ENCODE measurements at regions not wholly inside any gene's neighbourhood (a gene's known extent, or its start where the extent isn't known, plus 50 kb on each side); places are given as distances from the start of the nearest gene placed in this dataset.

GRCh38 chr2:9756692-9757250 is 86.5 kb upstream of the TAF1B start:
- WGBS, result 83% methylated on average over 11 of the region's 11 CpGs
- Histone ChIP-seq H3K9me3 (no peaks in the 10 kb centered on the region), H3K36me3 (no peaks in the 10 kb centered on the region), H3K4me3 (no peak overlapping the region), H3K27ac (replicated peaks in 1 of 4) (no peak overlapping the region), H3K27me3 (peaks cover 0 to 29% (median 0%) of the 10 kb centered on the region in 4 donors), H3K4me1 (peaks cover 28 to 57% (median 40%) of the 10 kb centered on the region in 4 donors)
- intact Hi-C loops (cut with DNase I), result no loop called here
- TF ChIP-seq EP300 (IDR thresholded peaks at IDR 0.05) (no peak), POLR2AphosphoS5 (IDR thresholded peaks at IDR 0.05) (no peak), POLR2A (IDR thresholded peaks at IDR 0.05; ENCODE audit: low read depth) (no peak)
- TF ChIP-seq, protein P1, sequence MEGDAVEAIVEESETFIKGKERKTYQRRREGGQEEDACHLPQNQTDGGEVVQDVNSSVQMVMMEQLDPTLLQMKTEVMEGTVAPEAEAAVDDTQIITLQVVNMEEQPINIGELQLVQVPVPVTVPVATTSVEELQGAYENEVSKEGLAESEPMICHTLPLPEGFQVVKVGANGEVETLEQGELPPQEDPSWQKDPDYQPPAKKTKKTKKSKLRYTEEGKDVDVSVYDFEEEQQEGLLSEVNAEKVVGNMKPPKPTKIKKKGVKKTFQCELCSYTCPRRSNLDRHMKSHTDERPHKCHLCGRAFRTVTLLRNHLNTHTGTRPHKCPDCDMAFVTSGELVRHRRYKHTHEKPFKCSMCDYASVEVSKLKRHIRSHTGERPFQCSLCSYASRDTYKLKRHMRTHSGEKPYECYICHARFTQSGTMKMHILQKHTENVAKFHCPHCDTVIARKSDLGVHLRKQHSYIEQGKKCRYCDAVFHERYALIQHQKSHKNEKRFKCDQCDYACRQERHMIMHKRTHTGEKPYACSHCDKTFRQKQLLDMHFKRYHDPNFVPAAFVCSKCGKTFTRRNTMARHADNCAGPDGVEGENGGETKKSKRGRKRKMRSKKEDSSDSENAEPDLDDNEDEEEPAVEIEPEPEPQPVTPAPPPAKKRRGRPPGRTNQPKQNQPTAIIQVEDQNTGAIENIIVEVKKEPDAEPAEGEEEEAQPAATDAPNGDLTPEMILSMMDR (IDR thresholded peaks at IDR 0.05), result no peak
- DNase-seq (ENCODE audit: extremely low spot score), result no peak

- Histone ChIP-seq H3K4me3 (peak overlapping the region; percentile 36 to 46 (median 40)), H3K27ac (replicated peaks in 1 of 4) (peak overlapping the region in 1 of 4 donors; percentile 1), H3K36me3 (no peaks in the 10 kb centered on the region), H3K9me3 (no peaks in the 10 kb centered on the region), H3K4me1 (peaks cover 28 to 60% (median 45%) of the 10 kb centered on the region in 4 donors), H3K27me3 (peaks cover 0 to 29% (median 0%) of the 10 kb centered on the region in 4 donors)
- no peak for DNase-seq (ENCODE audit: extremely low spot score)
- 13% methylated on average over 26 of the region's 27 CpGs for WGBS
- TF ChIP-seq POLR2A (IDR thresholded peaks at IDR 0.05; ENCODE audit: low read depth), result no peak
- TF ChIP-seq, protein P1 (IDR thresholded peaks at IDR 0.05), result no peak
- TF ChIP-seq EP300 (IDR thresholded peaks at IDR 0.05), result no peak
- TF ChIP-seq POLR2AphosphoS5 (IDR thresholded peaks at IDR 0.05), result peak in 1 of 2 donors; percentile 13
- intact Hi-C loops (cut with DNase I), result no loop called here
These were observed 85.6 kb upstream of the TAF1B start for GRCh38 chr2:9757501-9758264.

DNA sequence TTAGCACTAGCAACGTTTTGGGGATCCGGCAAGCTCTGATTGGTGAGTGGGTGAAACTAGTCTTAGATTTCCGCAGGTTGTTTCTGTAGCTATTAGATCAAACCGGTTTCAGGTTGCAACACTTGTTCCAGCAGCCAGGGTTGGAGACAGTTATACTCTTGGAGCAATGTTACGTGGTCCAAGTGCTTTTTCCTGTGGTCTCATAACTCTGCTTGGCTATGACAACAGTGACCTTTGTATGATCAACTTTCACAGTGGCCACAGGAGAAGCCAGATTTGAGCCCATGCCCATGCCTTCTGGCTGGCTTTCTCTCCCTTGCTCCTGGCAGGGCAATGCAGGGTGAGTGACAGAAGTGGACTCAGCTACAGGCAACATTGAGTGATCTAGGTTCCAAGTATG is 84.5 kb upstream of the TAF1B start:
- TF ChIP-seq POLR2AphosphoS5 (IDR thresholded peaks at IDR 0.05) (no peak), EP300 (IDR thresholded peaks at IDR 0.05) (no peak), POLR2A (IDR thresholded peaks at IDR 0.05; ENCODE audit: low read depth) (no peak)
- TF ChIP-seq, protein P1 (IDR thresholded peaks at IDR 0.05), result no peak
- H3K9me3 ChIP-seq, result no peaks in the 10 kb centered on the region
- intact Hi-C loops (cut with DNase I), result no loop called here
- WGBS, result 80% methylated on average over 4 of the region's 5 CpGs
- DNase-seq (ENCODE audit: extremely low spot score), result no peak
- no peaks in the 10 kb centered on the region for H3K36me3 ChIP-seq
- H3K4me1 ChIP-seq, result peaks cover 26 to 51% (median 39%) of the 10 kb centered on the region in 4 donors
- no peak overlapping the region for H3K27ac ChIP-seq (replicated peaks in 1 of 4)
- H3K27me3 ChIP-seq, result peaks cover 0 to 25% (median 0%) of the 10 kb centered on the region in 4 donors
- no peak overlapping the region for H3K4me3 ChIP-seq

GRCh38 chr2:9760069-9760901 is 83.0 kb upstream of the TAF1B start:
- H3K9me3 ChIP-seq, result no peaks in the 10 kb centered on the region
- no peak overlapping the region for H3K4me3 ChIP-seq
- no peaks in the 10 kb centered on the region for H3K36me3 ChIP-seq
- intact Hi-C loops (cut with DNase I), result no loop called here
- peaks cover 0 to 10% (median 0%) of the 10 kb centered on the region in 4 donors for H3K27me3 ChIP-seq
- TF ChIP-seq EP300 (IDR thresholded peaks at IDR 0.05), result no peak
- TF ChIP-seq POLR2A (IDR thresholded peaks at IDR 0.05; ENCODE audit: low read depth), result no peak
- peaks cover 29 to 58% (median 44%) of the 10 kb centered on the region in 4 donors for H3K4me1 ChIP-seq
- H3K27ac ChIP-seq (replicated peaks in 1 of 4), result peak overlapping the region in 1 of 4 donors; percentile 51
- DNase-seq (ENCODE audit: extremely low spot score), result no peak
- 89% methylated on average over 4 of the region's 4 CpGs for WGBS

DNA sequence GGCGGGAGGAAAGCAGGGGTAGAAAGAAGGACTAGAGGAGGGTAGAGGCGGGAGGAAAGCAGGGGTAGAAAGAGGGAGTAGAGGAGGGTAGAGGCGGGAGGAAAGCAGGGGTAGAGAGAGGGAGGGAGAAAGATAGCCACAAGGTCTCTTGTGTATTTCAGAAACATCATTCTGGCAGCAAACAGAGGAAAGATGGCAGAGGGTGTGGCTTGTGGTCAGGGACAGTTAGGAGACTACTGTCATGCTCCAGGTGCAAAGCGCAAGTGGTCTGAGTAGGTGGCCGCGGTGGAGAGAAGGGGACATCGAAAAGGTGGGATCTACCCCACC is 82.4 kb upstream of the TAF1B start:
- Histone ChIP-seq H3K27me3 (peaks cover 0 to 6% (median 0%) of the 10 kb centered on the region in 4 donors), H3K36me3 (no peaks in the 10 kb centered on the region), H3K9me3 (no peaks in the 10 kb centered on the region), H3K4me3 (no peak overlapping the region), H3K27ac (replicated peaks in 1 of 4) (peak overlapping the region in 3 of 4 donors; percentile 8 to 51 (median 30)), H3K4me1 (peaks cover 29 to 58% (median 44%) of the 10 kb centered on the region in 4 donors)
- no peak for DNase-seq (ENCODE audit: extremely low spot score)
- 80% methylated on average over 7 of the region's 7 CpGs for WGBS
- TF ChIP-seq POLR2AphosphoS5 (IDR thresholded peaks at IDR 0.05) (no peak), EP300 (IDR thresholded peaks at IDR 0.05) (no peak), POLR2A (IDR thresholded peaks at IDR 0.05; ENCODE audit: low read depth) (no peak)
- TF ChIP-seq, protein P1 (IDR thresholded peaks at IDR 0.05), result no peak
- intact Hi-C loops (cut with DNase I), result no loop called here

Data from esophagus muscularis mucosa (tissue), 4 donors.